ENCODE measurements at regions not wholly inside any gene's neighbourhood (a gene's known extent, or its start where the extent isn't known, plus 50 kb on each side); places are given as distances from the start of the nearest gene placed in this dataset.
"Not testable (repeated sequence)": the region's sequence is repeated elsewhere in the genome, so short reads cannot be mapped to it uniquely, and the experiment has no call there.

- WGBS (ENCODE audit: insufficient coverage, low lambda C conversion rate): no CpG with 5 or more reads among the region's 4 CpGs
- Histone ChIP-seq H3K4me1 (ENCODE audit: control insufficient read depth, insufficient read depth, low read length) (no peaks in the 10 kb centered on the region), H3K27me3 (ENCODE audit: control insufficient read depth, insufficient read depth, low read length) (no peaks in the 10 kb centered on the region), H3K4me3 (ENCODE audit: low read length) (no peak overlapping the region), H3K36me3 (ENCODE audit: control insufficient read depth, insufficient read depth, low read length) (no peaks in the 10 kb centered on the region), H3K27ac (ENCODE audit: low read length) (no peak overlapping the region), H3K9me3 (ENCODE audit: control insufficient read depth, low read depth, low read length) (no peaks in the 10 kb centered on the region)
- DNase-seq: no peak
These were observed 255.8 kb upstream of the GK2 start for GRCh38 chr4:79663865-79664264.

DNA sequence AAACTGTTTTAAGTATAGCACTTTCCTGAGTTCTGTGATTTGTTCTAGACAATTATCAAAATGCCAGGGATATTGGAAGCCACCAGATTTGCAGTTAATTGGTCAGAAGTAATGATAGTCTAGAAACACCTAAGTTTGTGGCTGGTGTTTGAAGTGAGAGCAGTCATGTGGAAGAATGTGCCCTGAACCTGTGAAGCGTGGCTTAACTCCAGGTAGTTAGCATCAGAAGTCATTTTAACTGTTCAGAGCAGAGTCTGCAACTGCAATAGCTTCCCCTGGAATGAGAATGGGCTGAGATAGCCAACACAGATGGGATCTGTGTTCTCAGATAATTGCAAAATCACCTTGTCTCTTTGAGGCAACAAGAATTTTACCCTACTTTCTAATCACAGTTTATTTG lies 255.1 kb upstream of the GK2 start:
- WGBS (ENCODE audit: insufficient coverage, low lambda C conversion rate): no CpG with 5 or more reads among the region's 1 CpG
- Histone ChIP-seq H3K27ac (ENCODE audit: low read length) (no peak overlapping the region), H3K9me3 (ENCODE audit: control insufficient read depth, low read depth, low read length) (no peaks in the 10 kb centered on the region), H3K27me3 (ENCODE audit: control insufficient read depth, insufficient read depth, low read length) (no peaks in the 10 kb centered on the region), H3K4me1 (ENCODE audit: control insufficient read depth, insufficient read depth, low read length) (no peaks in the 10 kb centered on the region), H3K4me3 (ENCODE audit: low read length) (no peak overlapping the region), H3K36me3 (ENCODE audit: control insufficient read depth, insufficient read depth, low read length) (no peaks in the 10 kb centered on the region)
- no peak for DNase-seq

GRCh38 chr4:79662651-79663050 lies 254.6 kb upstream of the GK2 start:
- H3K9me3 ChIP-seq (ENCODE audit: control insufficient read depth, low read depth, low read length): no peaks in the 10 kb centered on the region
- H3K27ac ChIP-seq (ENCODE audit: low read length): no peak overlapping the region
- DNase-seq: no peak
- WGBS (ENCODE audit: insufficient coverage, low lambda C conversion rate): 67% methylated on average over 1 of the region's 3 CpGs
- no peaks in the 10 kb centered on the region for H3K36me3 ChIP-seq (ENCODE audit: control insufficient read depth, insufficient read depth, low read length)
- H3K4me3 ChIP-seq (ENCODE audit: low read length): no peak overlapping the region
- no peaks in the 10 kb centered on the region for H3K27me3 ChIP-seq (ENCODE audit: control insufficient read depth, insufficient read depth, low read length)
- H3K4me1 ChIP-seq (ENCODE audit: control insufficient read depth, insufficient read depth, low read length): no peaks in the 10 kb centered on the region

DNA sequence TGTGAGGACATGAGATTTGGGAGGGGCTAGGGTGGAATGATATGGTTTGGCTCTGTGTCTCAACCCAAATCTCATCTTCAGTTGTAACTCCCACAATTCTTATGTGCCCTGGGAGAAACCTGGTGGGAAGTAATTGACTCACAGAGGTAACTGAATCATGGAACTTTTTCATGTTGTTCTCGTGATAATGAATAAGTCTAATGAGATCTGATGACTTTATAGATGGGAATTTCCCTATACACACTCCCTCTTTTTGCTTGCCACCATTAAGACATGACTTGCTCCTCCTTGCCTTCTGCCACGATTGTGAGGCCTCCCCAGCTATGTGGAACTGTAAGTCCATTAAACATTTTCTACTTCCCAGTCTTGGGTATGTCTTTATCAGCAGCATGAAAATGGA lies 253.2 kb upstream of the GK2 start:
- DNase-seq: no peak
- no peaks in the 10 kb centered on the region for H3K36me3 ChIP-seq (ENCODE audit: control insufficient read depth, insufficient read depth, low read length)
- no peaks in the 10 kb centered on the region for H3K4me1 ChIP-seq (ENCODE audit: control insufficient read depth, insufficient read depth, low read length)
- H3K27ac ChIP-seq (ENCODE audit: low read length): no peak overlapping the region
- H3K9me3 ChIP-seq (ENCODE audit: control insufficient read depth, low read depth, low read length): no peaks in the 10 kb centered on the region
- no peaks in the 10 kb centered on the region for H3K27me3 ChIP-seq (ENCODE audit: control insufficient read depth, insufficient read depth, low read length)
- no CpG with 5 or more reads among the region's 2 CpGs for WGBS (ENCODE audit: insufficient coverage, low lambda C conversion rate)
- no peak overlapping the region for H3K4me3 ChIP-seq (ENCODE audit: low read length)

GRCh38 chr4:79659308-79659870 lies 251.4 kb upstream of the GK2 start:
- H3K27ac ChIP-seq (ENCODE audit: low read length); H3K4me1 ChIP-seq (ENCODE audit: control insufficient read depth, insufficient read depth, low read length); DNase-seq; H3K36me3 ChIP-seq (ENCODE audit: control insufficient read depth, insufficient read depth, low read length); H3K9me3 ChIP-seq (ENCODE audit: control insufficient read depth, low read depth, low read length); H3K27me3 ChIP-seq (ENCODE audit: control insufficient read depth, insufficient read depth, low read length); H3K4me3 ChIP-seq (ENCODE audit: low read length): not testable (repeated sequence)
- 83% methylated on average over 2 of the region's 5 CpGs for WGBS (ENCODE audit: insufficient coverage, low lambda C conversion rate)

DNA sequence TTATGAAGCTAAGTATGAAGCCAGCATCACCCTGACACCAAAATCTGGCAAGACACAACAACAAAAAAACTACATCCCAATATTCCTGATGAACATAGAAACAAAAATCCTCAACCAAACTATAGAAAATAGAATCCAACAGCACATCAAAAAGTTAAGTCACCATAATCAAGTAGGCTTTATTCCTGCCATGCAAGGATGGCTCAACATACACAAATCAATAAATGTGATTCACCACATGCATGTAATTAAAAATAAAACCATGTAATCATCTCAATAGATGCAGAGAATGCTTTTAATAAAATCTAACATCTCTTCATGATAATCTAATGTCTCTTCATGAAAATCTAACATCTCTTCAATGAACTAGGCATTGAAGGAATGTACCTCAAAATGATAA lies 249.4 kb upstream of the GK2 start:
- H3K36me3 ChIP-seq (ENCODE audit: control insufficient read depth, insufficient read depth, low read length): no peaks in the 10 kb centered on the region
- no peaks in the 10 kb centered on the region for H3K9me3 ChIP-seq (ENCODE audit: control insufficient read depth, low read depth, low read length)
- H3K27me3 ChIP-seq (ENCODE audit: control insufficient read depth, insufficient read depth, low read length): no peaks in the 10 kb centered on the region
- no peak for DNase-seq
- no peak overlapping the region for H3K4me3 ChIP-seq (ENCODE audit: low read length)
- H3K27ac ChIP-seq (ENCODE audit: low read length): no peak overlapping the region
- H3K4me1 ChIP-seq (ENCODE audit: control insufficient read depth, insufficient read depth, low read length): no peaks in the 10 kb centered on the region

- Histone ChIP-seq H3K9me3 (ENCODE audit: control insufficient read depth, low read depth, low read length) (no peaks in the 10 kb centered on the region), H3K36me3 (ENCODE audit: control insufficient read depth, insufficient read depth, low read length) (no peaks in the 10 kb centered on the region), H3K27me3 (ENCODE audit: control insufficient read depth, insufficient read depth, low read length) (no peaks in the 10 kb centered on the region), H3K27ac (ENCODE audit: low read length) (no peak overlapping the region), H3K4me3 (ENCODE audit: low read length) (no peak overlapping the region), H3K4me1 (ENCODE audit: control insufficient read depth, insufficient read depth, low read length) (no peaks in the 10 kb centered on the region)
- no peak for DNase-seq
- WGBS (ENCODE audit: insufficient coverage, low lambda C conversion rate): 40% methylated on average over 1 of the region's 5 CpGs
These were observed 245.8 kb upstream of the GK2 start for GRCh38 chr4:79653871-79654270.

DNA sequence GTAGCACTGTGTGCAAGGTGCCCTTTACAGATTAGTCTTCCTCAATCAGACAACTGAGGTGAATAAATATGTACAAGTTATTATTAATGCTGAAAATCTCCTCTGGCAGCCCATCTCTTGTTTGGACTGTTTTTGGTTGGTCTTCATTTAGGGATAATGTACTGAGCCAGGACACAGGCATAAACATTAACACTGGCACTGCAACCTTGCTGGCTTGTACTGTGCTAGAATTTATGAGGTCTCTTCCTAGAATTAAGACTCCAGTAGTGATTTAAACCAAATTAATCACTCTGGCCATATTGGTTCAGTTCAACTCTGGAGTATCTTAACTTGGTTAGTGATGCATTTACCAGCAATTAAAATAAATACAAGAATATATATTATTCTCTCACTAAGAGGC lies 244.7 kb upstream of the GK2 start:
- Histone ChIP-seq H3K27me3 (ENCODE audit: control insufficient read depth, insufficient read depth, low read length) (no peaks in the 10 kb centered on the region), H3K27ac (ENCODE audit: low read length) (no peak overlapping the region), H3K4me1 (ENCODE audit: control insufficient read depth, insufficient read depth, low read length) (no peaks in the 10 kb centered on the region), H3K36me3 (ENCODE audit: control insufficient read depth, insufficient read depth, low read length) (no peaks in the 10 kb centered on the region), H3K9me3 (ENCODE audit: control insufficient read depth, low read depth, low read length) (no peaks in the 10 kb centered on the region), H3K4me3 (ENCODE audit: low read length) (no peak overlapping the region)
- no peak for DNase-seq

GRCh38 chr4:79652232-79652631 lies 244.2 kb upstream of the GK2 start:
- no peaks in the 10 kb centered on the region for H3K4me1 ChIP-seq (ENCODE audit: control insufficient read depth, insufficient read depth, low read length)
- H3K27me3 ChIP-seq (ENCODE audit: control insufficient read depth, insufficient read depth, low read length): no peaks in the 10 kb centered on the region
- no CpG with 5 or more reads among the region's 4 CpGs for WGBS (ENCODE audit: insufficient coverage, low lambda C conversion rate)
- H3K36me3 ChIP-seq (ENCODE audit: control insufficient read depth, insufficient read depth, low read length): no peaks in the 10 kb centered on the region
- H3K9me3 ChIP-seq (ENCODE audit: control insufficient read depth, low read depth, low read length): no peaks in the 10 kb centered on the region
- H3K4me3 ChIP-seq (ENCODE audit: low read length): no peak overlapping the region
- DNase-seq: peak in 1 of 2 donors; percentile 2
- no peak overlapping the region for H3K27ac ChIP-seq (ENCODE audit: low read length)

- Histone ChIP-seq H3K9me3 (ENCODE audit: control insufficient read depth, low read depth, low read length) (no peaks in the 10 kb centered on the region), H3K27ac (ENCODE audit: low read length) (no peak overlapping the region), H3K27me3 (ENCODE audit: control insufficient read depth, insufficient read depth, low read length) (no peaks in the 10 kb centered on the region), H3K4me3 (ENCODE audit: low read length) (no peak overlapping the region), H3K36me3 (ENCODE audit: control insufficient read depth, insufficient read depth, low read length) (no peaks in the 10 kb centered on the region), H3K4me1 (ENCODE audit: control insufficient read depth, insufficient read depth, low read length) (no peaks in the 10 kb centered on the region)
- no peak for DNase-seq
These were observed 243.4 kb upstream of the GK2 start for GRCh38 chr4:79651456-79651855.

- WGBS (ENCODE audit: insufficient coverage, low lambda C conversion rate): no CpG with 5 or more reads among the region's 3 CpGs
- peak in 1 of 2 donors; percentile 17 for DNase-seq
These were observed 242.9 kb upstream of the GK2 start for GRCh38 chr4:79650794-79651431.

More at GRCh38 chr4:79650794-79651431, 242.9 kb upstream of the GK2 start:
- Histone ChIP-seq H3K4me1 (ENCODE audit: control insufficient read depth, insufficient read depth, low read length) (no peaks in the 10 kb centered on the region), H3K27me3 (ENCODE audit: control insufficient read depth, insufficient read depth, low read length) (no peaks in the 10 kb centered on the region), H3K9me3 (ENCODE audit: control insufficient read depth, low read depth, low read length) (no peaks in the 10 kb centered on the region), H3K4me3 (ENCODE audit: low read length) (no peak overlapping the region), H3K36me3 (ENCODE audit: control insufficient read depth, insufficient read depth, low read length) (no peaks in the 10 kb centered on the region), H3K27ac (ENCODE audit: low read length) (no peak overlapping the region)

Measured in large intestine (tissue), 3 donors.